C4-2B (cell line): ENCODE measurements at regions not wholly inside any gene's neighbourhood (a gene's known extent, or its start where the extent isn't known, plus 50 kb on each side); places are given as distances from the start of the nearest gene placed in this dataset.

ENCODE experiments used
- CTCF ChIP-seq: fragments of 450-650 bp; conservative IDR thresholded peaks from 2 replicates; pipeline ENCODE4 v1.5.1; 2017; ENCODE audit warnings: mild to moderate bottlenecking
- ZFX ChIP-seq: fragments of 450-650 bp; IDR thresholded peaks from 2 replicates; pipeline ENCODE4 v1.6.1; 2017

DNA sequence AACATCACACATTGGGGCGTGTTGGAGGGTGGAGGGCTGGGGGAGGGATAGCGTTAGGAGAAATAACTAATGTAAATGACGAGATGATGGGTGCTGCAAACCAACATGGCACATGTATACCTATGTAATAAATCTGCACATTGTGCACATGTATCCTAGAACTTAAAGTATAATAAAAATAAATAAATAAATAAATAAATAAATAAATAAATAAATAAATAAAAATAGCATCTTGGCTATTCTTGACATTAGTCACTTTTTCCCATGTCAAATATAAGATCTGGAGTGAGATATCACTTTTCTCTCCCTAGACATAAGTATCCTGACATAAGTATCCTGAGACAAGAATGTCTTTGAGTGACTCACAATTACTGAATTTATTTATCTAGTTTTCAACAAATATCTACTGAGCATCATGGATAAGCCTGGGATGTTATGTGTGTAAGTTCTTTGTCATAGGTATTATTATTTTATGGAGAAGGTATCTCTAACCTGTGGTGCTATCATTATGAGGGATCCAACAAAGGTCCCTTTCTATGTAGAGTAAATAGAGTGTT lies 691.3 kb downstream of the SORCS1 start:
- TF ChIP-seq CTCF, result no peak
- no peak for TF ChIP-seq ZFX
